Keratinocyte (primary cell): ENCODE measurements at regions not wholly inside any gene's neighbourhood (a gene's known extent, or its start where the extent isn't known, plus 50 kb on each side); places are given as distances from the start of the nearest gene placed in this dataset.

Experiments
- EZH2 ChIP-seq: IDR thresholded peaks from one replicate; pipeline ENCODE4 v1.6.1; 2012; ENCODE audit warnings: inconsistent platforms, mild to moderate bottlenecking, low read length, moderate library complexity
- TF ChIP-seq, protein P1 (sequence below), 3 experiments: IDR thresholded peaks in 1 of 3; conservative IDR thresholded peaks in 1 of 3; optimal IDR thresholded peaks in 1 of 3; 2 replicates in 2 of 3; 3 replicates in 1 of 3; pipeline versions ENCODE3 to v1.5.1; 2011; ENCODE audit warnings: low read length in 3 of 3, mild to moderate bottlenecking in 3 of 3, moderate library complexity in 2 of 3, control low read depth in 1 of 3, inconsistent platforms in 1 of 3; ENCODE audit not compliant: insufficient read depth in 2 of 3; ENCODE audit errors: extremely low read depth in 1 of 3

DNA sequence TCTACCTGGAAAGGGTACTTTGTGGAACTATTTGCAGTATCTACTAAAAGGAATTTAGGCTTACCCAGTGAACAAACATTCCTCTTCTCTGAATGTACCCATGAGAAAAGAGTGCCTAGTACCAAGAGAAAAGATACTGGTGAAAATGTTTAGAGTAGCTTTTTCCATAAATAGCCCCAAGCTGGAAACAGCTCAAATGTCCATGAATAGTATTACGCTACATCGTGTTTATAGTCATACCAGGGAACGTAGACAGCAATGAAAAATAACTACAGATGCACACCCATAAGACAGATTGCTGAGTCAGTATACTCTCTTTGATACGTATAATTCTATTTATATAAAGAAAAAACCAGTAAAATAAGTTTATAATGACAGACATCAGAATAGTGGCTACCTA, 285.9 kb downstream of the KLF6 start:
- TF ChIP-seq, protein P1, sequence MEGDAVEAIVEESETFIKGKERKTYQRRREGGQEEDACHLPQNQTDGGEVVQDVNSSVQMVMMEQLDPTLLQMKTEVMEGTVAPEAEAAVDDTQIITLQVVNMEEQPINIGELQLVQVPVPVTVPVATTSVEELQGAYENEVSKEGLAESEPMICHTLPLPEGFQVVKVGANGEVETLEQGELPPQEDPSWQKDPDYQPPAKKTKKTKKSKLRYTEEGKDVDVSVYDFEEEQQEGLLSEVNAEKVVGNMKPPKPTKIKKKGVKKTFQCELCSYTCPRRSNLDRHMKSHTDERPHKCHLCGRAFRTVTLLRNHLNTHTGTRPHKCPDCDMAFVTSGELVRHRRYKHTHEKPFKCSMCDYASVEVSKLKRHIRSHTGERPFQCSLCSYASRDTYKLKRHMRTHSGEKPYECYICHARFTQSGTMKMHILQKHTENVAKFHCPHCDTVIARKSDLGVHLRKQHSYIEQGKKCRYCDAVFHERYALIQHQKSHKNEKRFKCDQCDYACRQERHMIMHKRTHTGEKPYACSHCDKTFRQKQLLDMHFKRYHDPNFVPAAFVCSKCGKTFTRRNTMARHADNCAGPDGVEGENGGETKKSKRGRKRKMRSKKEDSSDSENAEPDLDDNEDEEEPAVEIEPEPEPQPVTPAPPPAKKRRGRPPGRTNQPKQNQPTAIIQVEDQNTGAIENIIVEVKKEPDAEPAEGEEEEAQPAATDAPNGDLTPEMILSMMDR (optimal IDR thresholded peaks at IDR 0.05 in 1 of 3, IDR thresholded peaks at IDR 0.05 in 1 of 3, conservative IDR thresholded peaks at IDR 0.05 in 1 of 3; ENCODE audit: extremely low read depth in 1 of 3, insufficient read depth in 2 of 3, low read length in 3 of 3): no peak
- TF ChIP-seq EZH2: no peak
